Calu3 (cell line): ENCODE measurements at regions not wholly inside any gene's neighbourhood (a gene's known extent, or its start where the extent isn't known, plus 50 kb on each side); places are given as distances from the start of the nearest gene placed in this dataset.

Experiments used
- BruUV-seq: library from RNA; stranded (reverse); fragments of 400-500 nt; replicated peaks from 2 replicates; lab custom pipeline; 2021; lab: Mats Ljungman, UMichigan
- CTCF ChIA-PET: fragments of 300-600 bp; sonication (Branson Sonifier 250); formaldehyde crosslinking; loops from one replicate; lab custom pipeline; 2022; ENCODE audit warnings: antibody characterized with exemption; lab: Charles Lee
- DNase-seq: peaks from one replicate; pipeline ENCODE4 v3.0.0; 2022
- H3K27ac Mint-ChIP-seq: one replicate; pipeline ENCODE4 v1.8.0; 2022; ENCODE audit warnings: mixed read lengths; ENCODE audit not compliant: unreplicated experiment
- H3K27me3 Mint-ChIP-seq: one replicate; pipeline ENCODE4 v1.8.0; 2022; ENCODE audit warnings: mixed read lengths; ENCODE audit not compliant: unreplicated experiment
- H3K36me3 Mint-ChIP-seq: one replicate; pipeline ENCODE4 v1.8.0; 2022; ENCODE audit warnings: mild to moderate bottlenecking, moderate library complexity, mixed read lengths; ENCODE audit not compliant: insufficient read depth, unreplicated experiment
- H3K4me1 Mint-ChIP-seq: one replicate; pipeline ENCODE4 v1.8.0; 2022; ENCODE audit warnings: mild to moderate bottlenecking, low read depth, mixed read lengths; ENCODE audit not compliant: unreplicated experiment
- H3K4me3 Mint-ChIP-seq: one replicate; pipeline ENCODE4 v1.8.0; 2022; ENCODE audit warnings: mild to moderate bottlenecking, low read depth, moderate library complexity, mixed read lengths; ENCODE audit not compliant: unreplicated experiment
- H3K9me3 Mint-ChIP-seq: one replicate; pipeline ENCODE4 v1.8.0; 2022; ENCODE audit warnings: low read depth, mixed read lengths; ENCODE audit not compliant: unreplicated experiment
- CTCF ChIP-seq: fragments of 200-600 bp; IDR thresholded peaks from one replicate; pipeline ENCODE4 v1.8.0; 2022; ENCODE audit warnings: antibody characterized with exemption; ENCODE audit not compliant: unreplicated experiment
- intact Hi-C: fragments of 100-400 bp; cut with micrococcal nuclease; formaldehyde crosslinking; loops from one replicate; pipeline ENCODE4 v1.10.0; 2022; ENCODE audit not compliant: unreplicated experiment

- intact Hi-C loops = no loop called here
- Mint-ChIP-seq H3K27me3 (no peaks in the 10 kb centered on the region), H3K4me1 (peaks cover 8% of the 10 kb centered on the region), H3K27ac (no peak overlapping the region), H3K36me3 (no peaks in the 10 kb centered on the region), H3K9me3 (no peaks in the 10 kb centered on the region), H3K4me3 (no peak overlapping the region)
- no peak for TF ChIP-seq CTCF
- CTCF ChIA-PET = no interaction called here
- no TSS peak for BruUV-seq
- DNase-seq = no peak
Measured at GRCh38 chr11:90798769-90799168, 575.9 kb upstream of the CHORDC1 start.

- BruUV-seq = no TSS peak
- Mint-ChIP-seq H3K27me3 (no peaks in the 10 kb centered on the region), H3K27ac (no peak overlapping the region), H3K4me3 (no peak overlapping the region), H3K36me3 (no peaks in the 10 kb centered on the region), H3K4me1 (no peaks in the 10 kb centered on the region), H3K9me3 (no peaks in the 10 kb centered on the region)
- CTCF ChIA-PET = no interaction called here
- no peak for TF ChIP-seq CTCF
- DNase-seq = no peak
- intact Hi-C loops = no loop called here
Measured at GRCh38 chr11:90795746-90796145, 572.9 kb upstream of the CHORDC1 start.

- TF ChIP-seq CTCF = no peak
- DNase-seq = no peak
- Mint-ChIP-seq H3K27me3 (no peaks in the 10 kb centered on the region), H3K4me3 (no peak overlapping the region), H3K9me3 (peaks cover 8% of the 10 kb centered on the region), H3K36me3 (no peaks in the 10 kb centered on the region), H3K4me1 (no peaks in the 10 kb centered on the region), H3K27ac (no peak overlapping the region)
- no TSS peak for BruUV-seq
- CTCF ChIA-PET = no interaction called here
- intact Hi-C loops = no loop called here
Measured at GRCh38 chr11:90788961-90789360, 566.1 kb upstream of the CHORDC1 start.

GRCh38 chr11:90784241-90784814 is 561.5 kb upstream of the CHORDC1 start:
- Mint-ChIP-seq H3K9me3 (peaks cover 7% of the 10 kb centered on the region), H3K27ac (no peak overlapping the region), H3K4me3 (no peak overlapping the region), H3K4me1 (no peaks in the 10 kb centered on the region), H3K36me3 (no peaks in the 10 kb centered on the region), H3K27me3 (no peaks in the 10 kb centered on the region)
- intact Hi-C loops = no loop called here
- no peak for DNase-seq
- TF ChIP-seq CTCF = no peak
- CTCF ChIA-PET = no interaction called here
- BruUV-seq = no TSS peak
